ENCODE measurements at regions not wholly inside any gene's neighbourhood (a gene's known extent, or its start where the extent isn't known, plus 50 kb on each side); places are given as distances from the start of the nearest gene placed in this dataset.

DNA sequence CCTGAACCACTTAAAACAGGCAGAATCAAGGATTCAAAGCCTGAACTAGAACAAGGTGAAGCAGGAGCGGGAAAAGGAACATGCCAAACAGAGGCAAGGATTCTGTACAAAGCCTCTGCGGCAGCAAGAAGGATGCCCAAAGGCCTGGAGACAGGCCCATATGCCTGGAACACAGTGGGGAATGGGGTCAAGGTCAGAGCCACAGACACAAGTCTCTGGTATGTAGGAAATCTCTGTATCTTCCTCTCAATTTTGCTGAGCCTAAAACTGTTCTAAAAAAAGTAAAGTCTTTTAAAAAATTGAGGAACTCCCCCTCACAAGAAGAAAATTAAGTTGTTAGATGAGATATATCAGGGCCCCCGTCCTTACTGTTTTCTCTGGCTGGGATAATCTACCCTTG is 175.9 kb upstream of the GHITM start:
- no peak for DNase-seq
- H3K27me3 Mint-ChIP-seq (ENCODE audit: unreplicated experiment): peaks cover 8% of the 10 kb centered on the region
- peaks cover 13% of the 10 kb centered on the region for H3K4me1 Mint-ChIP-seq (ENCODE audit: low read depth, unreplicated experiment)
- H3K27ac Mint-ChIP-seq (ENCODE audit: unreplicated experiment): no peak overlapping the region
- TF ChIP-seq, protein P1, sequence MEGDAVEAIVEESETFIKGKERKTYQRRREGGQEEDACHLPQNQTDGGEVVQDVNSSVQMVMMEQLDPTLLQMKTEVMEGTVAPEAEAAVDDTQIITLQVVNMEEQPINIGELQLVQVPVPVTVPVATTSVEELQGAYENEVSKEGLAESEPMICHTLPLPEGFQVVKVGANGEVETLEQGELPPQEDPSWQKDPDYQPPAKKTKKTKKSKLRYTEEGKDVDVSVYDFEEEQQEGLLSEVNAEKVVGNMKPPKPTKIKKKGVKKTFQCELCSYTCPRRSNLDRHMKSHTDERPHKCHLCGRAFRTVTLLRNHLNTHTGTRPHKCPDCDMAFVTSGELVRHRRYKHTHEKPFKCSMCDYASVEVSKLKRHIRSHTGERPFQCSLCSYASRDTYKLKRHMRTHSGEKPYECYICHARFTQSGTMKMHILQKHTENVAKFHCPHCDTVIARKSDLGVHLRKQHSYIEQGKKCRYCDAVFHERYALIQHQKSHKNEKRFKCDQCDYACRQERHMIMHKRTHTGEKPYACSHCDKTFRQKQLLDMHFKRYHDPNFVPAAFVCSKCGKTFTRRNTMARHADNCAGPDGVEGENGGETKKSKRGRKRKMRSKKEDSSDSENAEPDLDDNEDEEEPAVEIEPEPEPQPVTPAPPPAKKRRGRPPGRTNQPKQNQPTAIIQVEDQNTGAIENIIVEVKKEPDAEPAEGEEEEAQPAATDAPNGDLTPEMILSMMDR (IDR thresholded peaks at IDR 0.05; ENCODE audit: partially characterized antibody, unreplicated experiment): no peak
- no peaks in the 10 kb centered on the region for H3K9me3 Mint-ChIP-seq (ENCODE audit: unreplicated experiment)
- H3K4me3 Mint-ChIP-seq (ENCODE audit: unreplicated experiment): no peak overlapping the region
- H3K36me3 Mint-ChIP-seq (ENCODE audit: unreplicated experiment): no peaks in the 10 kb centered on the region

DNA sequence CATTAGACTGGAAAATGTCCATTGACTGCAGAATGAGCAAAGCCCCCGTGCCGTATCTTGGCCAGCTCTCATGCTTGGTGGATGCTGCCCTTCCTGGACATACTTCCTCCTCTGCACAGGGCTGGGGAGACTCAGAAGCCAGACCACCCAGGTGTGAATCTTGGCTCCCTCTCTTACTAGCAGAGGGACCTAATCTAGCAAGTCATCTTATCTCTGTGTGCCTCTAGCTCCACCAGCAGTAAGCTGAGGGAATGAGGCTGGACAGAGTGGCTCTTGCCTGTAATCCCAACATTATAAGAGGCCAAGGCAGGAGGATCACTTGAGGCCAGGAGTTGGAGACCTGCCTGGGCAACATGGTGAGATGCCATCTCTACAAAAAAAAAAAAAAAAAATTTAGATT is 173.8 kb upstream of the GHITM start:
- Mint-ChIP-seq H3K4me3 (ENCODE audit: unreplicated experiment) (no peak overlapping the region), H3K4me1 (ENCODE audit: low read depth, unreplicated experiment) (peaks cover 13% of the 10 kb centered on the region), H3K27me3 (ENCODE audit: unreplicated experiment) (peaks cover 8% of the 10 kb centered on the region), H3K9me3 (ENCODE audit: unreplicated experiment) (no peaks in the 10 kb centered on the region), H3K36me3 (ENCODE audit: unreplicated experiment) (no peaks in the 10 kb centered on the region), H3K27ac (ENCODE audit: unreplicated experiment) (no peak overlapping the region)
- TF ChIP-seq, protein P1 (IDR thresholded peaks at IDR 0.05; ENCODE audit: partially characterized antibody, unreplicated experiment): no peak
- no peak for DNase-seq

DNA sequence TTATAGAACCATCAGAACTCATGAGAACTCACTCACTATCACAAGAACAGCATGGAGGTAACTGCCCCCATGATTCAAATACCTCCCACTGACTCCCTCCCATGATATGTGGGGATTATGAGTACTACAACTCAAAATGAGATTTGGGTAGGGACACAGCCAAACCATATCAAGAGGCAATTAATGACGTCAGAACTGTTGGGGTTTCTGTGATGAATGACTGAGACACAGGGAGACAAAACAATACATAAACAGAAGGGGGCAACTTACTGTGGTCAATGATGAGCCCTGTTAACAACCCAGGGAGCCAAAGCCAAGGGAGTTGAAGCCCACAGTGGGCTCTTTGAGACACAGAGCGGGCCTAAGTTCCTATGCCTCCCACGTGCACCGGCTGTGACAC is 171.3 kb upstream of the GHITM start:
- Mint-ChIP-seq H3K4me1 (ENCODE audit: low read depth, unreplicated experiment) (peaks cover 1% of the 10 kb centered on the region), H3K9me3 (ENCODE audit: unreplicated experiment) (no peaks in the 10 kb centered on the region), H3K36me3 (ENCODE audit: unreplicated experiment) (no peaks in the 10 kb centered on the region), H3K27me3 (ENCODE audit: unreplicated experiment) (peaks cover 9% of the 10 kb centered on the region), H3K4me3 (ENCODE audit: unreplicated experiment) (no peak overlapping the region), H3K27ac (ENCODE audit: unreplicated experiment) (no peak overlapping the region)
- TF ChIP-seq, protein P1 (IDR thresholded peaks at IDR 0.05; ENCODE audit: partially characterized antibody, unreplicated experiment): no peak
- DNase-seq: no peak

DNA sequence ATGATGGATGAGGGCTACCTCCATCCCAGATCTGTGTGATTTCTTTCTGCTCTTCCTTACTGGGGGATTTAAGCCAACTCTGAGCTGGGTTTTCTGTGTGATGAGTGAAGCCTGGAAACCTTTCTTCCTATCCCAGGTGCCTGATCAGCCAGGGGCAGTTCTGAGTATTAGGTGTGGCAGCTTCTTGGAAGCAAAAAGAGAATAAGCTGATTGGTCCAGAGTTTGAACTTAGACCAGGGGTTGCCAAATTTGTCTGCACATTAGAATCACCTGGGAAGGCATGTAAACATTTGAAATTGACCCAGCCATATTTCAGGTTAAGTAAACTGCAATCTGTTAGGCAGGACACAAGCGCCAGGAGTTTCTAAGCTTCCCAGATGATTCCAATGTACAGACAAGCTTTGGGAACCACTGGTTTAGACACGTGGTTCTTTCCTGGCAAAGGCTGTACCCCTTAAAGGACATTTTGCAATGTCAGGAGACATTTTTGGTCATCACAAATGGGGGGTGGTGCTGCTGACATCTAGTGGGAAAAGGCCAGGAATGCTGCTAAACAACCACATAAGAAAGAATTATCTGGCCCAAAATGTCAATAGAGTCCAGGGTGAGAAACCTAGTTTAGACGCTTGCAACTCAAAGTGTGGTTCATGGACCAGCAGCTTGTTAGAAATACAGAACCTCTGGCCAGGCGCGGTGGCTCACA is 160.5 kb upstream of the GHITM start:
- no peak overlapping the region for H3K4me3 Mint-ChIP-seq (ENCODE audit: unreplicated experiment)
- H3K36me3 Mint-ChIP-seq (ENCODE audit: unreplicated experiment): no peaks in the 10 kb centered on the region

DNA sequence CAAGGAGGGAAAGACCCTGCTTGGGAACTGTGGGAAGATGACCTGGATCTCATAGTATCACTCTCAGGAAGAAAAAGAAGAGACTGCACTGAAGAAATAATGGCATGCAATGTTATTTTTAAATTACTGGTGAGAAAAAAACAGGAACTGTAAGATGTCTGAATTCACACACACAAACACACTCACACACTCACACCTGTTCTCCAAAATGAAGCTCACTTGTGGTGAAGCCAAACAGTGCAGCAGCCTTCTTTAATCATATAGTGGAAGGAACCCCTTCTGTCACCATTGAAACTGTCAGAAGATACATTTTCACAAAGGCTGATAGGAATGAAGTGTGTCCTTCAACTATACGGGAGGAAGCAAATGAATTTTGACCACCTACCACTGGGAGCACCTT is 156.5 kb upstream of the GHITM start:
- no peak for DNase-seq
- Mint-ChIP-seq H3K36me3 (ENCODE audit: unreplicated experiment) (no peaks in the 10 kb centered on the region), H3K4me1 (ENCODE audit: low read depth, unreplicated experiment) (peaks cover 26% of the 10 kb centered on the region), H3K27me3 (ENCODE audit: unreplicated experiment) (no peaks in the 10 kb centered on the region), H3K27ac (ENCODE audit: unreplicated experiment) (no peak overlapping the region), H3K4me3 (ENCODE audit: unreplicated experiment) (no peak overlapping the region), H3K9me3 (ENCODE audit: unreplicated experiment) (peaks cover 4% of the 10 kb centered on the region)
- TF ChIP-seq, protein P1 (IDR thresholded peaks at IDR 0.05; ENCODE audit: partially characterized antibody, unreplicated experiment): no peak

More for the DNA sequence above, 160.5 kb upstream of the GHITM start:
- Mint-ChIP-seq H3K27ac (ENCODE audit: unreplicated experiment) (no peak overlapping the region), H3K27me3 (ENCODE audit: unreplicated experiment) (no peaks in the 10 kb centered on the region), H3K9me3 (ENCODE audit: unreplicated experiment) (peaks cover 4% of the 10 kb centered on the region), H3K4me1 (ENCODE audit: low read depth, unreplicated experiment) (peaks cover 26% of the 10 kb centered on the region)
- TF ChIP-seq, protein P1 (IDR thresholded peaks at IDR 0.05; ENCODE audit: partially characterized antibody, unreplicated experiment): no peak
- no peak for DNase-seq

Measured in glutamatergic neuron (in vitro differentiated cells).